ENCODE measurements at regions not wholly inside any gene's neighbourhood (a gene's known extent, or its start where the extent isn't known, plus 50 kb on each side); places are given as distances from the start of the nearest gene placed in this dataset.

DNA sequence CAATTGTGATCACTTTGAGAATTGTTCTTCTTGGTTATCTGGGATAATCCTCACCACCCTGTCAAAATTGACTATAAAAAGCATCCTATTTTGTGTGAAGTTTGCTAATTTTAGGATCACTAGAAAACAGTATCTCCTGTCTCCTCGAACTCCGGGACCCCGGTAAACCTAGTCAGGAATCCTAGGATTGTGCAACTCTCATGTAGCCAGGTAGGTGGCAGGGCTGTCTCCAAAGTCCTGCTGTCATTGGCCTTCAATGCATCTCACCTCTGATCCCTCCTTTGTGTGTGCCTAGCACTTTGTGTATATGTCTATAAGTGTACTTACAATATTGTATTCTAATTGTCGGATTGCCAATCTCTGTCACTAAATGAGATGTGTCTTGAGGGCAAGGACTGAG, 1564.8 kb downstream of the RPA4 start:
- H4K20me1 ChIP-seq (ENCODE audit: insufficient read depth, low read length), result no peaks in the 10 kb centered on the region
- no peak overlapping the region for H4K5ac ChIP-seq (ENCODE audit: low read depth, low read length)
- no TSS peak for BruUV-seq (replicated peaks)
- no peak overlapping the region for H2AK5ac ChIP-seq (ENCODE audit: low read depth, low read length)
- H2BK15ac ChIP-seq (ENCODE audit: low read depth, low read length), result no peak overlapping the region
- no peak overlapping the region for H3K23ac ChIP-seq (ENCODE audit: low read depth, low read length)
- H3K14ac ChIP-seq (replicated peaks; ENCODE audit: low read depth, low read length), result no peak overlapping the region
- no peak overlapping the region for H2AFZ ChIP-seq (replicated peaks; ENCODE audit: low read length, poor library complexity)
- no peak overlapping the region for H3K4ac ChIP-seq (ENCODE audit: low read depth, low read length)
- DNase-seq, result no peak
- no peak overlapping the region for H3K18ac ChIP-seq (ENCODE audit: low read depth, low read length)
- no peak overlapping the region for H4K91ac ChIP-seq (ENCODE audit: insufficient read depth, low read depth, low read length)
- H3K9me1 ChIP-seq (ENCODE audit: insufficient read depth, low read length), result no peaks in the 10 kb centered on the region
- no peaks in the 10 kb centered on the region for H3K27me3 ChIP-seq (ENCODE audit: control insufficient read depth, insufficient read depth, low read length)
- H3K9ac ChIP-seq (ENCODE audit: low read depth, low read length), result no peak overlapping the region
- dilution Hi-C loops (cut with HindIII; ENCODE audit: low sequenced_read_pairs, unreplicated experiment), result no loop called here
- no peaks in the 10 kb centered on the region for H3K36me3 ChIP-seq (ENCODE audit: control insufficient read depth, insufficient read depth, low read length)
- no peak overlapping the region for H3K4me3 ChIP-seq (ENCODE audit: insufficient read depth, low read depth, low read length)
- H2BK120ac ChIP-seq (ENCODE audit: low read depth, low read length), result no peak overlapping the region
- no peak overlapping the region for H2BK5ac ChIP-seq (ENCODE audit: low read depth, low read length, poor library complexity, severe bottlenecking)
- no peak overlapping the region for H4K8ac ChIP-seq (ENCODE audit: low read depth in 2 of 2, low read length in 2 of 2)
- H2BK20ac ChIP-seq (ENCODE audit: low read depth, low read length), result no peak overlapping the region
- H3K79me1 ChIP-seq (ENCODE audit: low read depth in 1 of 2, low read length in 2 of 2), result no peaks in the 10 kb centered on the region
- intact Hi-C loops (cut with micrococcal nuclease), result no loop called here
- no peaks in the 10 kb centered on the region for H3K4me1 ChIP-seq (ENCODE audit: control insufficient read depth, insufficient read depth, low read length)
- no peak for ATAC-seq (ENCODE audit: low read depth)
- no peak overlapping the region for H3K4me2 ChIP-seq (ENCODE audit: low read depth, low read length)
- no CpG with 5 or more reads among the region's 4 CpGs for WGBS, 2 experiments (ENCODE audit: extremely low coverage in 2 of 2, insufficient read length in 1 of 2)
- CTCF ChIA-PET, result interaction anchor here (0.8 kb wide), 1 partner anchor 574 kb away, joined by 3 read pairs; no protein-coding TSS in a partner anchor
- TF ChIP-seq MAZ (IDR thresholded peaks at IDR 0.05; ENCODE audit: borderline replicate concordance, low read depth, low read length) (no peak), FOS (IDR thresholded peaks at IDR 0.05; ENCODE audit: low read depth, low read length) (no peak), SMC3 (IDR thresholded peaks at IDR 0.05; ENCODE audit: low read depth, low read length) (no peak), RAD21 (IDR thresholded peaks at IDR 0.05; ENCODE audit: low read length) (no peak), USF2 (IDR thresholded peaks at IDR 0.05; ENCODE audit: low read depth, low read length) (no peak), ELK1 (IDR thresholded peaks at IDR 0.05; ENCODE audit: borderline replicate concordance, low read depth, low read length) (no peak), BHLHE40 (IDR thresholded peaks at IDR 0.05; ENCODE audit: low read depth, low read length) (no peak), CEBPB (IDR thresholded peaks at IDR 0.05; ENCODE audit: low read depth, low read length) (no peak), CTCF (conservative IDR thresholded peaks at IDR 0.05; ENCODE audit: low read depth, low read length) (no peak), RCOR1 (IDR thresholded peaks at IDR 0.05; ENCODE audit: insufficient replicate concordance, low read length) (no peak), MAFK (IDR thresholded peaks at IDR 0.05; ENCODE audit: low read depth, low read length) (no peak)
- no peaks in the 10 kb centered on the region for H3K9me3 ChIP-seq (ENCODE audit: control insufficient read depth, insufficient read depth, low read length)
- no peak overlapping the region for H3K27ac ChIP-seq (ENCODE audit: insufficient read depth, low read length)
- H3K56ac ChIP-seq (ENCODE audit: extremely low read depth, insufficient read depth, low read length), result no peak overlapping the region
- POLR2A ChIA-PET (ENCODE audit: unreplicated experiment), result no interaction called here
- H2AK9ac ChIP-seq (replicated peaks; ENCODE audit: low read depth, low read length, poor library complexity), result no peak overlapping the region
- in situ Hi-C loops (cut with MboI; ENCODE audit: low sequenced_read_pairs), result no loop called here
